Body of pancreas (tissue), 4 donors: ENCODE measurements at regions not wholly inside any gene's neighbourhood (a gene's known extent, or its start where the extent isn't known, plus 50 kb on each side); places are given as distances from the start of the nearest gene placed in this dataset.

Experiments
- ATAC-seq: fragments of 150-250 bp; one replicate; pipeline ENCODE4 v1.9.1; 2016
- DNase-seq, 4 donors: peaks; one replicate each; pipeline ENCODE4 v3.0.0-alpha.2; 2019
- H3K27ac ChIP-seq, 4 donors: fragments of 200-600 bp; sonication (generic); 1 replicate in 3 of 4; 2 replicates in 1 of 4; pipeline versions ENCODE4 v1.5.1 to v1.6.1; 2016 to 2019; ENCODE audit warnings: mild to moderate bottlenecking in 1 of 4, mixed read lengths in 1 of 4, moderate library complexity in 1 of 4
- H3K27me3 ChIP-seq, 2 donors: fragments of 200-600 bp; sonication (generic); one replicate each; pipeline ENCODE4 v1.6.0; 2016; ENCODE audit warnings: mild to moderate bottlenecking in 1 of 2
- H3K36me3 ChIP-seq, 2 donors: fragments of 200-600 bp; sonication (generic); replicated peaks in 1 of 2; 2 replicates each; pipeline ENCODE4 v1.5.1; 2016; ENCODE audit warnings: low read depth in 2 of 2; ENCODE audit not compliant: insufficient read depth in 1 of 2
- H3K4me1 ChIP-seq: fragments of 200-600 bp; sonication (generic); one replicate; pipeline ENCODE4 v1.6.0; 2016
- H3K4me3 ChIP-seq, 2 donors: fragments of 200-600 bp; sonication (generic); 1 replicate in 1 of 2; 2 replicates in 1 of 2; pipeline ENCODE4 v1.5.1; 2016 to 2019
- H3K9me3 ChIP-seq, 3 donors: fragments of 200-600 bp; sonication (generic); 1 replicate in 2 of 3; 2 replicates in 1 of 3; pipeline ENCODE4 v1.5.1; 2016
- POLR2A ChIP-seq, 3 donors: fragments of 450-650 bp; IDR thresholded peaks; one replicate each; pipeline ENCODE4 v1.6.1; 2016; ENCODE audit warnings: antibody characterized with exemption in 3 of 3, mild to moderate bottlenecking in 2 of 3
- WGBS, 2 donors: methylation state at CpG; one replicate each; pipeline ENCODE4 v1.1.5; 2017; 5-methylcytosine and 5-hydroxymethylcytosine counted together
- intact Hi-C: fragments of 100-400 bp; cut with DNase I; formaldehyde crosslinking; loops from one replicate; pipeline ENCODE4 v1.15.1; 2023
- TF ChIP-seq, protein P1 (sequence below), 7 experiments: fragments of 450-650 bp in 4 of 7; fragments of 200-600 bp in 3 of 7; sonication (generic) in 3 of 7; IDR thresholded peaks; one replicate each; pipeline ENCODE4 v1.5.1; 2016 to 2019; ENCODE audit warnings: antibody characterized with exemption in 7 of 7

DNA sequence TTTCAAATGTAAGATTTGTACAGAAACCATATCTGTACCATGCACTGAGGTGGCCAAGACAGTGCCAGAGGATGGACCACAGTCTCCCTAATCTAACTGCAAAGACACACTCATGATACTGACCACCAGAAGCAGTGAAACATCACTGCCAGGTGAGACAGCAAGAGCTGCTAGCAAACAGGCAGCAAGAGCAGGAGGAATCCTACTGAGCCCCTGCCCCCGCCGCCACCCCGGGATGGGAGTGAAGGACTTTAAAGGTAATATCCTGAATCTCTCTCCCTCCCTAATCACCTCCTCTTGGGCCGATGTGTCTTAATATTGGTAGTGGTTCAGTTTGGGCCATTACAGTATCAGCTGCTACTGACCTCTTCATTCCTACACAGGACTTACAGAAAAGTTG lies 144.3 kb downstream of the XPNPEP1 start:
- Histone ChIP-seq H3K4me3 (no peak overlapping the region), H3K4me1 (no peaks in the 10 kb centered on the region), H3K9me3 (no peaks in the 10 kb centered on the region), H3K36me3 (no peaks in the 10 kb centered on the region), H3K27ac (no peak overlapping the region), H3K27me3 (no peaks in the 10 kb centered on the region)
- ATAC-seq (no peak), DNase-seq (no peak)
- intact Hi-C loops: no loop called here
- WGBS, 2 donors: 73 to 89% methylated on average over 3 to 4 of the region's 4 CpGs
- TF ChIP-seq POLR2A (IDR thresholded peaks at IDR 0.05): no peak
- TF ChIP-seq, protein P1, sequence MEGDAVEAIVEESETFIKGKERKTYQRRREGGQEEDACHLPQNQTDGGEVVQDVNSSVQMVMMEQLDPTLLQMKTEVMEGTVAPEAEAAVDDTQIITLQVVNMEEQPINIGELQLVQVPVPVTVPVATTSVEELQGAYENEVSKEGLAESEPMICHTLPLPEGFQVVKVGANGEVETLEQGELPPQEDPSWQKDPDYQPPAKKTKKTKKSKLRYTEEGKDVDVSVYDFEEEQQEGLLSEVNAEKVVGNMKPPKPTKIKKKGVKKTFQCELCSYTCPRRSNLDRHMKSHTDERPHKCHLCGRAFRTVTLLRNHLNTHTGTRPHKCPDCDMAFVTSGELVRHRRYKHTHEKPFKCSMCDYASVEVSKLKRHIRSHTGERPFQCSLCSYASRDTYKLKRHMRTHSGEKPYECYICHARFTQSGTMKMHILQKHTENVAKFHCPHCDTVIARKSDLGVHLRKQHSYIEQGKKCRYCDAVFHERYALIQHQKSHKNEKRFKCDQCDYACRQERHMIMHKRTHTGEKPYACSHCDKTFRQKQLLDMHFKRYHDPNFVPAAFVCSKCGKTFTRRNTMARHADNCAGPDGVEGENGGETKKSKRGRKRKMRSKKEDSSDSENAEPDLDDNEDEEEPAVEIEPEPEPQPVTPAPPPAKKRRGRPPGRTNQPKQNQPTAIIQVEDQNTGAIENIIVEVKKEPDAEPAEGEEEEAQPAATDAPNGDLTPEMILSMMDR (IDR thresholded peaks at IDR 0.05): no peak

DNA sequence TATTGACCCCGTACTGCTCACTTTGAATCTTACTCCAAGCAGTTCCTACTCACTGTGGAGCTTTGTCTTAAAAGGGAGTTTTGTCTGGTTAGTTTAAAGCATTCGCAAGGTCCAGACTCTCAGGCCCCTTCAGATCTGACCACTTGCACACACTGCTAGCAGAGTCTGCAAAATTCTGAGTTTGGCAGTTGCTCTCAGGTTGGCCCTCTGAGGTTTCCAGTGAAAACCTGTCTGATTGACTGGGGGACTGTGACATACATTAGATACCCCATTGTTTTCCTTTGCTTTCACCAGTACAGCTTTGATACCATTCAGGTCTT lies 149.2 kb downstream of the XPNPEP1 start:
- 36 to 47% methylated on average over 2 of the region's 2 CpGs for WGBS, 2 donors
- Histone ChIP-seq H3K4me3 (no peak overlapping the region), H3K4me1 (no peaks in the 10 kb centered on the region), H3K27ac (no peak overlapping the region), H3K9me3 (no peaks in the 10 kb centered on the region), H3K36me3 (no peaks in the 10 kb centered on the region), H3K27me3 (no peaks in the 10 kb centered on the region)
- DNase-seq: no peak
- intact Hi-C loops: no loop called here
- ATAC-seq: no peak
- TF ChIP-seq, protein P1 (IDR thresholded peaks at IDR 0.05): no peak
- no peak for TF ChIP-seq POLR2A (IDR thresholded peaks at IDR 0.05)

DNA sequence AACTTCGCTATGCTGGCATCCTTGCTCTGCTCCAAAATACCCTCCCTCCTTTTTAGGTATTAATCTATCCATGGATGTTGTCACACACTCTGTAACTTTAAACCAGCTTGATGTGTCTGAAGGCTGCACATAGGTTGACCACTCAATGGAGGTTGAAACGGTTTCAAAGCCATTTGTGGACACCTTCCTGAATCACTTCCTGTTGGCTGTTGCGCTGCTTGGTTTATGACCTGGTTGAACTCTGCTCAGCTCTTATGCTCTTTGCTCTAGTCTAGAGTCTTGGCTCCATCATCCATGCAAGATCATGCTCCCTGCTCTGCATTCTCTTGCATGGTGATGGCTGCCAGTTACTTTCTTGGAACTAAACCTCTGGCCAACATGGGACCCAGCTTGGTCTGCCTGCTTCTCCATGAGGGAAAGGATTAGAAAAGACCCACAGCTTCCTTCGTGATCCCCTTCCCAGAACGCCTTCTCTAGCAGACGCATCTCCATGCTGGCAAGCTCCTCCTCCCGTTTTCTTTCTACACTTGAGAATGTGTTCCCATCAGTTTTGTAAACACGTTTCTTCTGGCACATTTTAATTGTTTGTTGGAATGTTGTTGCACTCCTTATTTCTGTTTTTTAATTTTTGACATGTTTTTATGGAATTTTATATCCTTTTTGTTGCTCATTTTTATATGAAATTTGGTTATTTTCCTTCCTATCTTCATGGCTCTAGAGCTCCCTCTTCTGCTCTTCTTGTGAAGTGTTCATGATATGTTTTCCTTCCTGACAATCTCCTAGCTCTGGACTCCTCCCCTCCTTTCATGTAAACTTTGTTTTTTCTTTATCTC lies 149.8 kb downstream of the XPNPEP1 start:
- Histone ChIP-seq H3K27me3 (no peaks in the 10 kb centered on the region), H3K27ac (no peak overlapping the region), H3K4me3 (no peak overlapping the region), H3K4me1 (no peaks in the 10 kb centered on the region), H3K36me3 (no peaks in the 10 kb centered on the region), H3K9me3 (no peaks in the 10 kb centered on the region)
- DNase-seq: no peak
- peak; percentile 56 for ATAC-seq
- TF ChIP-seq POLR2A (IDR thresholded peaks at IDR 0.05): no peak
- TF ChIP-seq, protein P1 (IDR thresholded peaks at IDR 0.05): peak in 6 of 7 experiments; percentile 36 to 84 (median 58)
- 56 to 64% methylated on average over 8 of the region's 8 CpGs for WGBS, 2 donors
- intact Hi-C loops: no loop called here

DNA sequence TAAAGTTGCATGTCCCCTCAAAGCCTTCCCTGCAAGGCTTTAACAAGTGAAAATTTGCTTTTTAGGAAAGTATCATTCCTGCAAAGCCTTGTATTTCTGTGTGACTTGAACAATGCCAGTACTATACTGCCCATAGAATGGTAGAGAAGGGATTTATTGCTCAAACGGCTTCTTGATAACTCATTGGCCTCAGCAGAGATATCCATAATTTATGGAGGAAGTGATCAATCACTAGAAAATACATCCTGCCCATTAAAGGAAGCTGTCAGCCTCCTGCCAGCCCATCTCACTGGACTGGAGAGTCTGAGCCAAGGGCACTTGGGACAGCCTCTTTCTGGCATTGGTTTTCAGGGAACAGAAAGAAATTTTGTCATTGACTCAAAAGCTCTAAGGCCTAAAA lies 152.6 kb downstream of the XPNPEP1 start:
- no peak for ATAC-seq
- no peaks in the 10 kb centered on the region for H3K27me3 ChIP-seq
- intact Hi-C loops: no loop called here
- no peak overlapping the region for H3K27ac ChIP-seq
- no peak overlapping the region for H3K4me3 ChIP-seq
- TF ChIP-seq, protein P1 (IDR thresholded peaks at IDR 0.05): no peak
- TF ChIP-seq POLR2A (IDR thresholded peaks at IDR 0.05): no peak
- H3K36me3 ChIP-seq: no peaks in the 10 kb centered on the region
- H3K9me3 ChIP-seq: no peaks in the 10 kb centered on the region
- no peaks in the 10 kb centered on the region for H3K4me1 ChIP-seq
- DNase-seq: no peak
- 21 to 27% methylated on average over 1 of the region's 1 CpG for WGBS, 2 donors

DNA sequence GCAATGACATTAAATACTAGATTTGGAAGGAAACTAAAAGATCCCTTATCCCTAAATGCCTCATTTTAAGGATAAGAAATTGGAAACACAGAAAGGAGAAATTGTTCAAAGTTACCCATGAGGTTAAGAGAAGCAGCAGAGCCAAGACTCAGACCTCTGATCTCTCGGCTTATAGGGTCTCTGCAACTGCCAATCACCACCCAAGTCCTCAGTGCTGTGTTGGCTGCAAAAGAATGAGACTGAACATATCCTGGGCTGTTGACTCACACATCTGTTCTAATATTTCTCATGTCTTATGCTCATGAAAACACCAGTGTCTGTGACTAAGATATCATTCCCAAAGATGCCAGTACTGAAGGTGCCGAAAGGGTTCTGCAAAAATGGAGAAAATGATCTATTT lies 153.3 kb downstream of the XPNPEP1 start:
- H3K4me3 ChIP-seq: no peak overlapping the region
- WGBS, 2 donors: 89 to 95% methylated on average over 2 of the region's 2 CpGs
- no peak for DNase-seq
- no peak overlapping the region for H3K27ac ChIP-seq
- H3K36me3 ChIP-seq: no peaks in the 10 kb centered on the region
- no peaks in the 10 kb centered on the region for H3K27me3 ChIP-seq
- ATAC-seq: no peak
- no peaks in the 10 kb centered on the region for H3K4me1 ChIP-seq
- H3K9me3 ChIP-seq: no peaks in the 10 kb centered on the region
- TF ChIP-seq POLR2A (IDR thresholded peaks at IDR 0.05): no peak
- TF ChIP-seq, protein P1 (IDR thresholded peaks at IDR 0.05): no peak
- intact Hi-C loops: no loop called here
